ENCODE measurements at regions not wholly inside any gene's neighbourhood (a gene's known extent, or its start where the extent isn't known, plus 50 kb on each side); places are given as distances from the start of the nearest gene placed in this dataset.

DNA sequence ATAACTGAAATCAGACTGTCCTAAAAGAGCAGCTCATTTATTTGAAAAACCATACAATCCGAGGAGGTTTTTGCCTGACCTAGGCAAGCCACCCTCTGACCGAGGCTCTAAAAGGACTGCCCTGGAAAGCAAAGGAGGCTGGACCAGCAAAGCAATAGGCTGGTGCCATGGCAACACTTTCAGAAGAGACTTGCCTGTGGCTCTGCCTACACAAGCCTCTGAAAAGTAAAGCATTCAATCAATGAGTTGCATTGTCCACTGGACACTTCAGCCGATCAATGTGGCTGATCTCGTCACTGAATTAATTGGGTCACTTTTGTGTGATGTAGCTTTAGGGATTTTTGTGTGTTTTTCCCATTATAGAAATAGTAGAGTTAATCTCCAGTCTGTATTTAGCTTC lies 99.1 kb upstream of the SEMA6D start:
- no peak for DNase-seq (ENCODE audit: low read depth in 3 of 3)

DNA sequence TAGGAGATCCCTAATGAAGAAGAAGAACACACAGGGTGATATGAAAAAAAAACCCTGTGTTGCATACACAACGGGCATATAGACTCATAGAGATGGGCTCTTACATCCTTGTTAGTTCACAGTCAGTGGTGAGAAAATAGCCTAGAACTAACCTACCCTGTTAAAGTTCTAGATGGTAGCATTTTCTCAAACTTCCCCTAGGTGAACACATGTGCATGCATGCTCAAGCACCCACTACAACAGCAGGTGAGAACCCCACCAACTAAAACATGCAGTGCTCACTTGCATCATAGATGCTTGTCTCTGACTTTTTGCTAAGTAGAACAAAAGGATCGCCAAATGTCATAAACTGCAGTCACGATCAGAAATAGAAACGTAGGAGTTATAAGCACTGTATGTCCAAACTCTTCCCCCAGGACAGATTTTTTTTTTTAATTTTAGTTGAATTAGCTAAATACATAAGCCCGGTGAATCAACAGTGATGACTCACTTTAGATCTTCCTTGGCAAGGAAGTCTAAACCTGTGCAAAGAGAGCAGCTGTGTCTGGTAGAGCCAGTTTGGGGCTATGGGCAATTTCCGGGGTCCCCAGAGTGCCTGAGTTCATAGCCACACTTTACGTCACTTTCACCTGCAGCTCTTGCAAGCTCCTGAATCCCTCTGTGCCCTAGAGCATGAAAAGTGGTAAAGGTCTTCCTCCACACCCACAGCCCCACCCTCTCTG lies 96.2 kb upstream of the SEMA6D start:
- DNase-seq (ENCODE audit: low read depth in 3 of 3), result no peak

- DNase-seq (ENCODE audit: low read depth in 3 of 3), result no peak
Measured at GRCh38 chr15:47622055-47622454, 95.2 kb upstream of the SEMA6D start.

- DNase-seq (ENCODE audit: low read depth in 3 of 3), result no peak
Measured at GRCh38 chr15:47624503-47624902, 92.8 kb upstream of the SEMA6D start.

DNA sequence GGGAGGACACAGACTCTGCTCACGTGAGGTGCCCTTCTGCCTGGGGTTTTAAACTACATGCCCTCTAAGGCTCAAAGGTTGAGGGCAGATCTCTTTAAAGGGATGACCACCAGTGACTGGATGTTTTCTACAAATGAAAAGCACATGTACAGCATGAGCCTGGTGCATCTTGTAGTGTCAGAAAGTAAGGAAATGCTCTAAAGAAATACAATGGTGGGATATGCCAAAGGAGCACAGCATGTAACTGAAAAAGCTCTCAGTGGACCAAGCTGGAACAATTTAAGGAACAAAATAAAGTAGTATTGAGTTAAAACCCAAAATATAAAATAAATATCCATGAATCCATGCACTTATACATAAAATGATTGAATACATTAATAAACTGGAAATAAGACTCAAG lies 78.3 kb upstream of the SEMA6D start:
- no peak for DNase-seq (ENCODE audit: low read depth in 3 of 3)

- DNase-seq (ENCODE audit: low read depth in 3 of 3), result no peak
Measured at GRCh38 chr15:47640079-47640478, 77.2 kb upstream of the SEMA6D start.

DNA sequence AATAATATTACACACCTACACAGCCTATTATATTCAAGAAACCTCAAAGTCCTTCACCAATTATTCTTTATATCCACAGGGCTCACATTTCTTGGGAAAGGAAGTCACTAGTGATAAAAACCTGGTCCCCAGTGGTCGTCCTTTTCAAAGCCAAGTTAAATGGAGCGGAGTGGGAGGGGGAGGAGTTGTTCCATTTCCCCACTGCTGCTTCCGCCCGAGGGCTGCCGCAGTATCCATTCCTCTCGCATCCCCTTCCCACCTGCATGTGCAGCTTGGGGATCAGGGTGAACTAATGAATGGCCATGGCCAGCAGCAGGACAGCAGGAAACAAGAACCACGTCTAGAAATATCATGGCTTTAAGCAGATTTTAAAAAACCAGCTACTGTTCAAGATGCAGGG lies 76.4 kb upstream of the SEMA6D start:
- no peak for DNase-seq (ENCODE audit: low read depth in 3 of 3)

DNA sequence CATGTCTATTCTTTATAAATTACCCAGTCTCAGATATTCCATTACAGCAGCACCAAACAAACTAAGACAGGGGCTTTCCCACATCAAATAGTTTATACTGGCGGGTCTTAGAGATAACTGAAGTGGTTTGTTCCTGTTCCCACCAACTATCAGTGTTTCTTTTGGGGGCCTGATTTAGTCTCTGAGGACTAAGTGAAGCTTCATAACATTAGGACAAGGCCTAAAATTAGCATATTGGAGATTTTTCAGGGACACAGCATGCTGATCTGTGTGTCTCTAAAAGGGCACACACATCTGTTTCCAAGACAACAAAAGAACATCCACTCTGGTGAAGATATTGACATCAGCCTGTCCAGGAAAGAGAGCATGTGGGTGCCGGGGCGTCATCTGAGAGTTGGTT lies 72.6 kb upstream of the SEMA6D start:
- no peak for DNase-seq (ENCODE audit: low read depth in 3 of 3)

- no peak for DNase-seq (ENCODE audit: low read depth in 3 of 3)
Measured at GRCh38 chr15:47650564-47650963, 66.7 kb upstream of the SEMA6D start.

GRCh38 chr15:47652328-47652727 lies 65.0 kb upstream of the SEMA6D start:
- no peak for DNase-seq (ENCODE audit: low read depth in 3 of 3)

- DNase-seq (ENCODE audit: low read depth in 3 of 3), result no peak
Measured at GRCh38 chr15:47652844-47653243, 64.5 kb upstream of the SEMA6D start.

GRCh38 chr15:47661661-47662180 lies 55.6 kb upstream of the SEMA6D start:
- no peak for DNase-seq (ENCODE audit: low read depth in 3 of 3)

GRCh38 chr15:47663101-47663500 lies 54.2 kb upstream of the SEMA6D start:
- DNase-seq (ENCODE audit: low read depth in 3 of 3), result no peak

Data from stimulated activated CD4-positive, alpha-beta T cell treated with anti-CD3 and anti-CD28 coated beads, TNF-alpha, amount 100 ng/mL, for 24 hours (primary cell).